HL-60 (cell line): ENCODE measurements at regions not wholly inside any gene's neighbourhood (a gene's known extent, or its start where the extent isn't known, plus 50 kb on each side); places are given as distances from the start of the nearest gene placed in this dataset.
"Not testable (repeated sequence)": the region's sequence is repeated elsewhere in the genome, so short reads cannot be mapped to it uniquely, and the experiment has no call there.

Source experiments
- DNase-seq, 2 experiments: peaks; one replicate each; pipeline ENCODE4 v3.0.0-alpha.2; 2010 to 2020; ENCODE audit warnings: low read depth in 1 of 2, low spot score in 1 of 2
- H3K27ac ChIP-seq: fragments of 250-450 bp; sonication (Bioruptor Pico); replicated peaks from 2 replicates; pipeline ENCODE4 v1.5.1; 2020; ENCODE audit warnings: mild to moderate bottlenecking, moderate library complexity
- H3K27me3 ChIP-seq: fragments of 250-450 bp; sonication (Bioruptor Pico); 2 replicates; pipeline ENCODE4 v1.5.1; 2021; ENCODE audit warnings: mild to moderate bottlenecking, moderate library complexity; ENCODE audit not compliant: insufficient read depth, poor library complexity, severe bottlenecking
- H3K4me3 ChIP-seq: replicated peaks from 2 replicates; pipeline ENCODE4 v1.5.1; 2011; ENCODE audit warnings: mild to moderate bottlenecking, control low read depth, low read length; ENCODE audit not compliant: insufficient read depth
- GABPA ChIP-seq: IDR thresholded peaks from 2 replicates; pipeline ENCODE4 v1.6.1; 2012; ENCODE audit warnings: low read depth
- POLR2AphosphoS5 ChIP-seq: IDR thresholded peaks from 2 replicates; pipeline ENCODE4 v1.6.1; 2012; ENCODE audit warnings: low read depth
- REST ChIP-seq: IDR thresholded peaks from 2 replicates; pipeline ENCODE4 v1.6.1; 2012; ENCODE audit warnings: low read depth; ENCODE audit not compliant: insufficient replicate concordance
- SPI1 ChIP-seq: IDR thresholded peaks from 2 replicates; pipeline ENCODE4 v1.6.1; 2012; ENCODE audit warnings: low read depth, mild to moderate bottlenecking, borderline replicate concordance
- TF ChIP-seq, protein P1 (sequence below): IDR thresholded peaks from one replicate; pipeline ENCODE4 v1.5.1; 2011; ENCODE audit warnings: low read length, control low read depth, inconsistent platforms; ENCODE audit not compliant: insufficient read depth

DNA sequence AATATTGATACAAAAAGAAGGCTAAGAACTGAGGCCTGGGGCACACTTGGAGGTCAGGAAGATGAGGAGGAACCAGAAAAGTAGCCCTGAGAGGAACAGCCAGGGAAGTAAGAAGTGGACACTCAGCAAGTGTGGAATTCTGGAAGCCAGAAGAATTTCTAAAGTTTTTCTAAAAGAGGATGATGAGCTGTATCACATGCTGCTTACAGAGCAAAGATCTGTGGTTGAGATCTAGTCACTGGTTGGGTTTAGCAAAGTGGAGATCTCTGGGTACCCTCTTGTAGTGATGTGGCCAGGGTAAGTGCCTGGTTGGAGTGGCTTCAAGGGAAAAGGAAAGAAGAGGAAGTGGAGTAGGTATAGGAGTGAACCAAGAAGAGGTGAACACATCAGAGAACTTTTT is 95.4 kb upstream of the DAZL start:
- DNase-seq, result no peak
- no peaks in the 10 kb centered on the region for H3K27me3 ChIP-seq
- no peak for TF ChIP-seq SPI1
- TF ChIP-seq, protein P1, sequence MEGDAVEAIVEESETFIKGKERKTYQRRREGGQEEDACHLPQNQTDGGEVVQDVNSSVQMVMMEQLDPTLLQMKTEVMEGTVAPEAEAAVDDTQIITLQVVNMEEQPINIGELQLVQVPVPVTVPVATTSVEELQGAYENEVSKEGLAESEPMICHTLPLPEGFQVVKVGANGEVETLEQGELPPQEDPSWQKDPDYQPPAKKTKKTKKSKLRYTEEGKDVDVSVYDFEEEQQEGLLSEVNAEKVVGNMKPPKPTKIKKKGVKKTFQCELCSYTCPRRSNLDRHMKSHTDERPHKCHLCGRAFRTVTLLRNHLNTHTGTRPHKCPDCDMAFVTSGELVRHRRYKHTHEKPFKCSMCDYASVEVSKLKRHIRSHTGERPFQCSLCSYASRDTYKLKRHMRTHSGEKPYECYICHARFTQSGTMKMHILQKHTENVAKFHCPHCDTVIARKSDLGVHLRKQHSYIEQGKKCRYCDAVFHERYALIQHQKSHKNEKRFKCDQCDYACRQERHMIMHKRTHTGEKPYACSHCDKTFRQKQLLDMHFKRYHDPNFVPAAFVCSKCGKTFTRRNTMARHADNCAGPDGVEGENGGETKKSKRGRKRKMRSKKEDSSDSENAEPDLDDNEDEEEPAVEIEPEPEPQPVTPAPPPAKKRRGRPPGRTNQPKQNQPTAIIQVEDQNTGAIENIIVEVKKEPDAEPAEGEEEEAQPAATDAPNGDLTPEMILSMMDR, result no peak

GRCh38 chr3:16704941-16705340 is 99.7 kb upstream of the DAZL start:
- peak in 1 of 2 experiments; percentile 54 for DNase-seq
- no peaks in the 10 kb centered on the region for H3K27me3 ChIP-seq
- no peak overlapping the region for H3K4me3 ChIP-seq
- H3K27ac ChIP-seq, result no peak overlapping the region
- TF ChIP-seq SPI1 (peak; percentile 76; the same call in 1 of the 2 replicates), GABPA (no peak)

More for the DNA sequence above, 95.4 kb upstream of the DAZL start:
- Histone ChIP-seq H3K27ac (no peak overlapping the region), H3K4me3 (no peak overlapping the region)

GRCh38 chr3:16707260-16707659 is 102.0 kb upstream of the DAZL start:
- Histone ChIP-seq H3K27ac (no peak overlapping the region), H3K4me3 (no peak overlapping the region), H3K27me3 (no peaks in the 10 kb centered on the region)
- no peak for DNase-seq
- TF ChIP-seq SPI1 (no peak), GABPA (no peak), POLR2AphosphoS5 (no peak), REST (no peak)
- TF ChIP-seq, protein P1, result no peak

GRCh38 chr3:16708285-16708684 is 103.1 kb upstream of the DAZL start:
- TF ChIP-seq SPI1 (no peak), REST (no peak), POLR2AphosphoS5 (no peak), GABPA (no peak)
- TF ChIP-seq, protein P1, result no peak
- H3K27ac ChIP-seq, result no peak overlapping the region
- no peak for DNase-seq
- H3K4me3 ChIP-seq, result no peak overlapping the region
- H3K27me3 ChIP-seq, result no peaks in the 10 kb centered on the region

GRCh38 chr3:16711691-16712090 is 106.5 kb upstream of the DAZL start:
- not testable (repeated sequence) for DNase-seq, H3K27ac ChIP-seq, H3K4me3 ChIP-seq, H3K27me3 ChIP-seq
